ENCODE measurements at regions not wholly inside any gene's neighbourhood (a gene's known extent, or its start where the extent isn't known, plus 50 kb on each side); places are given as distances from the start of the nearest gene placed in this dataset.

DNA sequence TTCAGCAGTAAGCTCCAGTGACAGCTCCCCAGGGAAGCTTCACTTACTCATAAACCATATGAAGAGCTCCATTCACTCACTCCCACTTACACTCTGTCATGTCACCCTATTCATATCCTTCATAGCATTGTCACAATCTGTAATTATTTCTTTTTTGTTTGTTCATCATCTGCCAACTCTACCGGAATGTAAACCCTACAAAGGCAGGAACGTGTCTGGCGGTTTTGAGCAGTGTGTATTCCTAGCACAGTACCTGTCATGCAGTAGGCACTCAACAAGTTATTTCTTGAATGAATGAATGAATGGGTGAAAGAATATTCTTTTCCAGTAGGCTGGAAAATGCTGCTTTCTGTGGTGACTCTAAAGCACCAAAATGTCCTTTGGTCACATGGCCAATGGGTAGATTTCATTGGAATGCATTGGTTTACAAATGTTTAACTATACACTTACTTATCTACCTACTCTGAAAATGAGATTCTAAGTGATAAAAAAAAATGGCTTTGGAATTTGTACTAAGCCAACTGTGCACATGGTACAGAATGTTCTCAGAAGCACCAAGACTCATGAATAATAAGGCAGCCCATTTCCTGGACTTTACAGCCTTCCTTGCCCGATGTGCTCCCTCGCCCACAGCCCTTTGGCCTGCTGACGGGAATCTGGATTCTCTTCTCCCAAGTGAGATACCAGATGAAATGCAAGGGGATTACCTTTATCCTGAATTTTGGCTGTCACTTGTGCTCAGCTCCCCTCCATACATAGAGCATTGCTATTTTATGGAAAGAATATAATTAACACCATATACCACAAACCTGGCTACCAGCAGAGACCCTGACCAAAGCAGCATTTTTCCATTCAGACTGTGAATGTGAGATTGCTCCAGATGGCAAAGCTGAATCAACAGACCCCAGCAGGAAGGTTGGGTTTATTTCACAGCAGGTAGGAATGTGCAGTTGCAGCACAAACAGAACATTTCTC lies 273.3 kb downstream of the ALDH8A1 start (continued):
- TF ChIP-seq CBX5 (IDR thresholded peaks at IDR 0.05; ENCODE audit: low read depth, low read length), result no peak
